RWPE2 (cell line): ENCODE measurements at regions not wholly inside any gene's neighbourhood (a gene's known extent, or its start where the extent isn't known, plus 50 kb on each side); places are given as distances from the start of the nearest gene placed in this dataset.

Source experiments
- ATAC-seq: fragments of 200-7000 bp; cut with Tn5 transposase; 3 replicates; pipeline ENCODE4 v1.9.1; 2021; ENCODE audit warnings: low read depth
- DNase-seq: peaks from one replicate; pipeline ENCODE4 v3.0.0-alpha.2; 2020; ENCODE audit warnings: low spot score
- H3K27ac ChIP-seq: fragments of 450-650 bp; 2 replicates; pipeline ENCODE4 v1.5.1; 2017; ENCODE audit warnings: mild to moderate bottlenecking; ENCODE audit not compliant: poor library complexity, severe bottlenecking
- H3K27me3 ChIP-seq: fragments of 250-450 bp; sonication (Bioruptor Pico); 2 replicates; pipeline ENCODE4 v1.5.1; 2021; ENCODE audit warnings: mild to moderate bottlenecking, moderate library complexity; ENCODE audit not compliant: insufficient read depth, poor library complexity, severe bottlenecking
- H3K36me3 ChIP-seq: fragments of 250-450 bp; sonication (Bioruptor Pico); 2 replicates; pipeline ENCODE4 v1.5.1; 2020; ENCODE audit warnings: low read depth, mild to moderate bottlenecking, moderate library complexity
- H3K4me1 ChIP-seq: fragments of 250-450 bp; sonication (Bioruptor Pico); 2 replicates; pipeline ENCODE4 v1.5.1; 2021; ENCODE audit warnings: mild to moderate bottlenecking, moderate library complexity; ENCODE audit not compliant: insufficient read depth, poor library complexity, severe bottlenecking
- H3K4me3 ChIP-seq: fragments of 250-450 bp; sonication (Bioruptor Pico); 2 replicates; pipeline ENCODE4 v1.5.1; 2021; ENCODE audit warnings: mild to moderate bottlenecking, moderate library complexity; ENCODE audit not compliant: severe bottlenecking
- H3K9me3 ChIP-seq: fragments of 250-450 bp; sonication (Bioruptor Pico); 2 replicates; pipeline ENCODE4 v1.5.1; 2021; ENCODE audit warnings: mild to moderate bottlenecking, moderate library complexity; ENCODE audit not compliant: severe bottlenecking
- CTCF ChIP-seq: fragments of 450-650 bp; IDR thresholded peaks from one replicate; pipeline ENCODE4 v1.5.1; 2017; ENCODE audit warnings: mild to moderate bottlenecking, moderate library complexity; ENCODE audit not compliant: poor library complexity, severe bottlenecking

DNA sequence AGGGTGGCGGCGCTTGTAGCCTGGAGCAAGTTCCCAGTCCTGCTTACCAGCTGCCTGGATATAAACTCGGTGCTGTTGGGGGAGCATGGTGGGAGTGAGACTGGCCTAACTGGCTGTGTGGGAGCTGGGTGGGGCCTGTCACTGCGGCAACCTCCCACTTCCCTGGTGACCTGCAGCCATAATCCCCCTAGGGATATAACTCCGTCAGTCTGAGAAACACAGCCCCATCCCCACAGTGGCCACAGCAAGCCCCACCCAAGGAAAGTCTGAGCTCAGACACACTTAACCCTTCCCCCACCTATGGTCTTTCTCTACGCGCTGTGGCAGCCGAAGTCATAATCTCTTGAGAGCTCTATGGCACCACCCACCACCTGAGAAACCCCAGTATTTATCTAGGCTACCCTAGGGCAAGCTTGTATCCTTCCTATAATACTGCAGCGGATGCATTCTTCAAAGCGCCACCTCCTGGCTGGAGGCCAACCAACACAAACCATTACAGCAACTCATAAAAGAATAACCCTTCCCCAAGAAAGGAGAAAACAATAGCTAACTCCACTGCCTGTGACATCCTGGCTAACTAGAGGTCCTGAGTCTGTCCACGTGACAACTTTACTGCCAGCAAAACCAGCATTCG lies 57.4 kb downstream of the ZNF648 start:
- Histone ChIP-seq H3K4me3 (no peak overlapping the region), H3K27ac (no peak overlapping the region), H3K4me1 (no peaks in the 10 kb centered on the region), H3K27me3 (peaks cover 2% of the 10 kb centered on the region), H3K9me3 (no peaks in the 10 kb centered on the region), H3K36me3 (no peaks in the 10 kb centered on the region)
- TF ChIP-seq CTCF = no peak
- ATAC-seq = no peak
- no peak for DNase-seq

DNA sequence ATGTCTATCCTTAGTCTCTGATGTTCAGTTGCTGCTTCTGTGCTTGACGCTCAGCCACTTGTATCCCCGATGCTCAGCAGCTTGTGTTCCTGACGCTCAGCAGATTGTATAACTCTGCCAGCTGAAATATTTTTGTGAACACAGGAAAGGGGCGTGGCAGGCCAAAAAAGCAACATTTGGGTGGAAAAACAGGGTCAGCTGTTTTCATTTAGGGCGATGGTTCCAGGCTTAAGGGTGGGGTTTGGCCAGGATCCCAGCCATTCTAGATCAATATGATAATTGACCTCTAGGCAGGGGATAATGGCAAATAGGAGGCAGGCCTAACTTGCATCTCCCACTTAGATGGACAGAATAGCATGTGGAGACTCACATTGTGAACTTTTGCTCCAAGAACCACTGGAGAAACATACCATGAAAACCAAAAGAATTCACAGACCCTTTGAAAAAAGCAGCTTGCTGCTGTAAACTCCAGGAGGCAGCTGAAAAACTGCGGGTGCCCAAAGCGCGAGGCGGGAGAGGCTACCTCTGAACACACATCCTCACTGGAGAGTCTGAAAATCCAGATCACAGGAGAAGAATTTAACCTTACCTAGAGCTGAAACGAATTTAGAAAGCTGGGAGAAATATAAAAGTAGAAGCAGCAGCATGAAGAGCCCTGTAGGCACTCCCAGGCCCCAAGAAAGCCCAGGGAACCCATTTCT lies 58.3 kb downstream of the ZNF648 start:
- no peaks in the 10 kb centered on the region for H3K4me1 ChIP-seq
- TF ChIP-seq CTCF = no peak
- no peaks in the 10 kb centered on the region for H3K9me3 ChIP-seq
- peaks cover 2% of the 10 kb centered on the region for H3K27me3 ChIP-seq
- no peak overlapping the region for H3K4me3 ChIP-seq
- ATAC-seq = no peak
- H3K27ac ChIP-seq = no peak overlapping the region
- H3K36me3 ChIP-seq = no peaks in the 10 kb centered on the region
- no peak for DNase-seq

DNA sequence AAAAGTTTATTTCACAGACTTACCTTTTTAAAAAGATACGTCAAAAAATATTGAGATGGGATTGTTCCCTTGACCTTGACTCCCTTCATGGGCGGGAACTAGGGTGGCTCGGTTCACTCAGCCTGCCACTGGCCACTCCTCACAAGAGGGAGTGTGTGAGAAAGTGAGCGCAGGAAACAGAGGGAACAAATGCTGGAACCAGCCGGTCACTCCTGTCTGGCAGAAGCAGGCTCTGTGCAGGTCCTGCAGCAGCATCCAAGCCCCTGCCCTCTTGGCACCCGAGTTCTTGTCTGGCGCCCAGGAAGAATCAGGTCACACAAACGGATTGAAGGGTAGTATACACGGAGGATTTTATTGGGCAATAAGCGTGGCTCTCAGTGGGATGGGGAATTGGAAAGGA lies 58.9 kb downstream of the ZNF648 start:
- no peak for TF ChIP-seq CTCF
- H3K4me3 ChIP-seq = no peak overlapping the region
- DNase-seq (no peak), ATAC-seq (no peak)
- no peak overlapping the region for H3K27ac ChIP-seq
- H3K36me3 ChIP-seq = no peaks in the 10 kb centered on the region
- H3K27me3 ChIP-seq = peaks cover 2% of the 10 kb centered on the region
- H3K4me1 ChIP-seq = no peaks in the 10 kb centered on the region
- H3K9me3 ChIP-seq = no peaks in the 10 kb centered on the region

- no peak for DNase-seq
- Histone ChIP-seq H3K4me1 (no peaks in the 10 kb centered on the region), H3K4me3 (no peak overlapping the region), H3K27me3 (peaks cover 2% of the 10 kb centered on the region), H3K9me3 (no peaks in the 10 kb centered on the region), H3K27ac (no peak overlapping the region), H3K36me3 (no peaks in the 10 kb centered on the region)
- no peak for TF ChIP-seq CTCF
- no peak for ATAC-seq
Observed at GRCh38 chr1:181998858-181999257, 62.7 kb downstream of the ZNF648 start.

DNA sequence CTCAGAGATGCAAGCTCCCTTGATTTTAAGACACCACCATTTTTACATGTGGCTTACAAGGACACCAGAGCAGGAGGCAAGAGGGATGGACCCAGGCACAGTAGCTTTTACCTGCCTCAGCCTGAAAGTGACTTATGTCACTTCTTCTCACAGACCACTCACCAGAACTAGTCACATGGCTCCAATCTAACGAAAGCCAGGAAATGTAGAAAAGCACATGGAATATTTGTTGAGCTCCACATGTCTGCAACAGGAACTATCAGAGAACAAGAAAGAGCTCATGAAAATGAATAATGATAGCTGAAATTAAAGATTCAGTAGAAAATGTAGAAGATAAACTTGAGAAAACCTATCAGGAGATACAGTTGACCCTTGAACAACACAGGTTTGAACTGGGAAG lies 69.4 kb downstream of the ZNF648 start:
- DNase-seq = no peak
- Histone ChIP-seq H3K4me1 (no peaks in the 10 kb centered on the region), H3K27me3 (peaks cover 4% of the 10 kb centered on the region), H3K4me3 (no peak overlapping the region), H3K27ac (no peak overlapping the region), H3K9me3 (no peaks in the 10 kb centered on the region), H3K36me3 (no peaks in the 10 kb centered on the region)
- ATAC-seq = no peak
- no peak for TF ChIP-seq CTCF
